DMS153 treated with DMSO at 0.1 percent for 48 hours (cell line): ENCODE measurements at regions not wholly inside any gene's neighbourhood (a gene's known extent, or its start where the extent isn't known, plus 50 kb on each side); places are given as distances from the start of the nearest gene placed in this dataset.

Source experiments
- DNase-seq: peaks from one replicate; lab custom pipeline; 2025; ENCODE audit not compliant: unreplicated experiment; lab: John Stamatoyannopoulos, UW

DNA sequence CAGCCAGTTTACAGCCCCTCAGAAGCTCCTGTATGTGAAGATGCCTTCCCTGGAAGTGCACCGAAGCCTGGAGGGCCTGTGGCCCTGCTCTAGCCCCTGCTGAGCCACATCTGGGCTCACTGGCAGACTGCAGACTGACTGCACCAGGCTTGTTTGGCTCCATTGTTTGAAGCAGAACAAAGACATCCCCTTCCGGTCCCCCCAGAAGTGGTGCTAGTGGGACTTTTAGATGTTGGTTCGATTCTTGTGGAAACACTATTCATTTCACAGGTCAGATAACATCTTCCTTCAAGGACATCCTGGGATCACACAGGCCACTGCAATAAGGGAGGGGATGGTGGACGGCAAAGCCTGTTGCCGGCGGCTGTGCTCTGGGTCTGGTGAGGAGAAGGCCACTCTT is 57.8 kb upstream of the CBLN2 start:
- no peak for DNase-seq

GRCh38 chr18:72601481-72601880 is 57.3 kb upstream of the CBLN2 start:
- DNase-seq: no peak
